ENCODE measurements at regions not wholly inside any gene's neighbourhood (a gene's known extent, or its start where the extent isn't known, plus 50 kb on each side); places are given as distances from the start of the nearest gene placed in this dataset.

GRCh38 chr10:29830531-29831512 lies 196.1 kb upstream of the SVIL start (continued):
- TF ChIP-seq, protein P1, sequence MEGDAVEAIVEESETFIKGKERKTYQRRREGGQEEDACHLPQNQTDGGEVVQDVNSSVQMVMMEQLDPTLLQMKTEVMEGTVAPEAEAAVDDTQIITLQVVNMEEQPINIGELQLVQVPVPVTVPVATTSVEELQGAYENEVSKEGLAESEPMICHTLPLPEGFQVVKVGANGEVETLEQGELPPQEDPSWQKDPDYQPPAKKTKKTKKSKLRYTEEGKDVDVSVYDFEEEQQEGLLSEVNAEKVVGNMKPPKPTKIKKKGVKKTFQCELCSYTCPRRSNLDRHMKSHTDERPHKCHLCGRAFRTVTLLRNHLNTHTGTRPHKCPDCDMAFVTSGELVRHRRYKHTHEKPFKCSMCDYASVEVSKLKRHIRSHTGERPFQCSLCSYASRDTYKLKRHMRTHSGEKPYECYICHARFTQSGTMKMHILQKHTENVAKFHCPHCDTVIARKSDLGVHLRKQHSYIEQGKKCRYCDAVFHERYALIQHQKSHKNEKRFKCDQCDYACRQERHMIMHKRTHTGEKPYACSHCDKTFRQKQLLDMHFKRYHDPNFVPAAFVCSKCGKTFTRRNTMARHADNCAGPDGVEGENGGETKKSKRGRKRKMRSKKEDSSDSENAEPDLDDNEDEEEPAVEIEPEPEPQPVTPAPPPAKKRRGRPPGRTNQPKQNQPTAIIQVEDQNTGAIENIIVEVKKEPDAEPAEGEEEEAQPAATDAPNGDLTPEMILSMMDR (IDR thresholded peaks at IDR 0.05; ENCODE audit: low read depth, low read length, missing input control): no peak
- peak; percentile 14 to 59 for TF ChIP-seq RXRA (IDR thresholded peaks at IDR 0.05)
- TF ChIP-seq GABPA (IDR thresholded peaks at IDR 0.05 in 1 of 2, conservative IDR thresholded peaks at IDR 0.05 in 1 of 2): no peak
- no peak for TF ChIP-seq MAX (IDR thresholded peaks at IDR 0.05)

GRCh38 chr10:29829776-29830175 lies 195.0 kb upstream of the SVIL start:
- no peak for TF ChIP-seq YY1 (IDR thresholded peaks at IDR 0.05)
- no peak for TF ChIP-seq RXRA (IDR thresholded peaks at IDR 0.05)
- TF ChIP-seq ATF3 (IDR thresholded peaks at IDR 0.05): no peak
- TF ChIP-seq HNF4A (conservative IDR thresholded peaks at IDR 0.05): no peak
- TF ChIP-seq REST (IDR thresholded peaks at IDR 0.05): no peak
- TF ChIP-seq, protein P1 (IDR thresholded peaks at IDR 0.05; ENCODE audit: low read depth, low read length, missing input control): no peak
- TF ChIP-seq FOXA1 (IDR thresholded peaks at IDR 0.05): no peak
- no peak for TF ChIP-seq JUND (IDR thresholded peaks at IDR 0.05)
- TF ChIP-seq SP1 (IDR thresholded peaks at IDR 0.05): no peak
- TF ChIP-seq NR2F2 (IDR thresholded peaks at IDR 0.05): no peak
- Histone ChIP-seq H3K9ac (ENCODE audit: low read depth in 1 of 2, low read length in 2 of 2) (no peak overlapping the region), H3K36me3 (ENCODE audit: control insufficient read depth in 4 of 4, insufficient read depth in 3 of 4, low read depth in 1 of 4, low read length in 3 of 4) (no peaks in the 10 kb centered on the region), H3K27me3 (ENCODE audit: control insufficient read depth in 4 of 4, insufficient read depth in 4 of 4, low read length in 3 of 4) (no peaks in the 10 kb centered on the region), H3K9me3 (ENCODE audit: control insufficient read depth in 4 of 4, low read length in 3 of 4) (peaks cover 0 to 3% (median 1%) of the 10 kb centered on the region in 4 donors), H3K4me3 (ENCODE audit: low read depth in 1 of 3, low read length in 3 of 3) (peak overlapping the region in 1 of 3 donors; percentile 3), H3K27ac (ENCODE audit: low read depth in 1 of 2, low read length in 2 of 2) (no peak overlapping the region), H3K4me1 (ENCODE audit: control insufficient read depth in 4 of 4, insufficient read depth in 4 of 4, low read length in 3 of 4) (peaks cover 4 to 16% (median 11%) of the 10 kb centered on the region in 4 donors)
- DNase-seq (ENCODE audit: low spot score): no peak
- 89% methylated on average over 2 of the region's 2 CpGs for WGBS
